ENCODE measurements at regions not wholly inside any gene's neighbourhood (a gene's known extent, or its start where the extent isn't known, plus 50 kb on each side); places are given as distances from the start of the nearest gene placed in this dataset.

DNA sequence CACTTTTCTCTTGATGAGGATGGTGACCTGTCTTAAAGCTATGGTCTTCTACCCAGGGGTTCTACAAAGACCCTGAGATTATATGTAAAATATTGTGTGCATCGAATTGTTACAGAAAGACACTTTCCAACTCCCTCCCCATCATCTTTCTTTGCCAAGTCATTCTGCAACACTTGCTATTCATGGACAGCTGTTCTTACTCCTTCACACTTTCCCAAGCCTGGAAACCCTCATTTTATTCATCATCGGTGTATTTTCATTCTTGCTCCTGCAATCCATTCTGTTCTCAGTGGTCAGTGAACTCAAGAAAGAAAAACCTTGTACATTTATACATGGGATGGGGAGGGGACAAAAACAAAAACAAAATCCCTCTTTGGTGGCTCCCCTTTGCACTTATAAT, 90.5 kb upstream of the STXBP6 start:
- Histone ChIP-seq H3K9ac (ENCODE audit: low read length) (no peak overlapping the region), H3K27me3 (ENCODE audit: insufficient read depth, low read depth, low read length) (no peaks in the 10 kb centered on the region), H3K4me2 (ENCODE audit: low read length) (no peak overlapping the region), H3K79me2 (replicated peaks; ENCODE audit: insufficient read depth, low read length) (no peaks in the 10 kb centered on the region), H3K36me3 (ENCODE audit: insufficient read depth, low read length) (no peaks in the 10 kb centered on the region), H3F3A (ENCODE audit: insufficient read depth, low read length, poor library complexity, severe bottlenecking) (no peaks in the 10 kb centered on the region), H2AFZ (ENCODE audit: low read depth, low read length) (no peak overlapping the region), H3K9me3 (ENCODE audit: low read length) (no peaks in the 10 kb centered on the region), H4K20me1 (ENCODE audit: insufficient read depth) (no peaks in the 10 kb centered on the region), H3K4me3 (ENCODE audit: low read length) (no peak overlapping the region), H3K27ac (ENCODE audit: low read length) (no peak overlapping the region), H3K9me2 (ENCODE audit: insufficient read depth, low read length) (no peaks in the 10 kb centered on the region)
- TF ChIP-seq TAF1 (IDR thresholded peaks at IDR 0.05; ENCODE audit: low read depth) = no peak
- TF ChIP-seq MXI1 (conservative IDR thresholded peaks at IDR 0.05; ENCODE audit: poor library complexity, severe bottlenecking) = no peak
- TF ChIP-seq SMC3 (conservative IDR thresholded peaks at IDR 0.05; ENCODE audit: poor library complexity) = no peak
- TF ChIP-seq EZH2 (IDR thresholded peaks at IDR 0.05; ENCODE audit: borderline replicate concordance, insufficient read depth, low read length, poor library complexity, severe bottlenecking) = no peak
- no peak for TF ChIP-seq EP300 (conservative IDR thresholded peaks at IDR 0.05; ENCODE audit: poor library complexity, severe bottlenecking)
- TF ChIP-seq, protein P1, sequence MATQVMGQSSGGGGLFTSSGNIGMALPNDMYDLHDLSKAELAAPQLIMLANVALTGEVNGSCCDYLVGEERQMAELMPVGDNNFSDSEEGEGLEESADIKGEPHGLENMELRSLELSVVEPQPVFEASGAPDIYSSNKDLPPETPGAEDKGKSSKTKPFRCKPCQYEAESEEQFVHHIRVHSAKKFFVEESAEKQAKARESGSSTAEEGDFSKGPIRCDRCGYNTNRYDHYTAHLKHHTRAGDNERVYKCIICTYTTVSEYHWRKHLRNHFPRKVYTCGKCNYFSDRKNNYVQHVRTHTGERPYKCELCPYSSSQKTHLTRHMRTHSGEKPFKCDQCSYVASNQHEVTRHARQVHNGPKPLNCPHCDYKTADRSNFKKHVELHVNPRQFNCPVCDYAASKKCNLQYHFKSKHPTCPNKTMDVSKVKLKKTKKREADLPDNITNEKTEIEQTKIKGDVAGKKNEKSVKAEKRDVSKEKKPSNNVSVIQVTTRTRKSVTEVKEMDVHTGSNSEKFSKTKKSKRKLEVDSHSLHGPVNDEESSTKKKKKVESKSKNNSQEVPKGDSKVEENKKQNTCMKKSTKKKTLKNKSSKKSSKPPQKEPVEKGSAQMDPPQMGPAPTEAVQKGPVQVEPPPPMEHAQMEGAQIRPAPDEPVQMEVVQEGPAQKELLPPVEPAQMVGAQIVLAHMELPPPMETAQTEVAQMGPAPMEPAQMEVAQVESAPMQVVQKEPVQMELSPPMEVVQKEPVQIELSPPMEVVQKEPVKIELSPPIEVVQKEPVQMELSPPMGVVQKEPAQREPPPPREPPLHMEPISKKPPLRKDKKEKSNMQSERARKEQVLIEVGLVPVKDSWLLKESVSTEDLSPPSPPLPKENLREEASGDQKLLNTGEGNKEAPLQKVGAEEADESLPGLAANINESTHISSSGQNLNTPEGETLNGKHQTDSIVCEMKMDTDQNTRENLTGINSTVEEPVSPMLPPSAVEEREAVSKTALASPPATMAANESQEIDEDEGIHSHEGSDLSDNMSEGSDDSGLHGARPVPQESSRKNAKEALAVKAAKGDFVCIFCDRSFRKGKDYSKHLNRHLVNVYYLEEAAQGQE (IDR thresholded peaks at IDR 0.05; ENCODE audit: borderline replicate concordance) = no peak
- TF ChIP-seq RAD21 (conservative IDR thresholded peaks at IDR 0.05) = no peak
- TF ChIP-seq POLR2AphosphoS5 (IDR thresholded peaks at IDR 0.05) = no peak
- TF ChIP-seq, protein P2, sequence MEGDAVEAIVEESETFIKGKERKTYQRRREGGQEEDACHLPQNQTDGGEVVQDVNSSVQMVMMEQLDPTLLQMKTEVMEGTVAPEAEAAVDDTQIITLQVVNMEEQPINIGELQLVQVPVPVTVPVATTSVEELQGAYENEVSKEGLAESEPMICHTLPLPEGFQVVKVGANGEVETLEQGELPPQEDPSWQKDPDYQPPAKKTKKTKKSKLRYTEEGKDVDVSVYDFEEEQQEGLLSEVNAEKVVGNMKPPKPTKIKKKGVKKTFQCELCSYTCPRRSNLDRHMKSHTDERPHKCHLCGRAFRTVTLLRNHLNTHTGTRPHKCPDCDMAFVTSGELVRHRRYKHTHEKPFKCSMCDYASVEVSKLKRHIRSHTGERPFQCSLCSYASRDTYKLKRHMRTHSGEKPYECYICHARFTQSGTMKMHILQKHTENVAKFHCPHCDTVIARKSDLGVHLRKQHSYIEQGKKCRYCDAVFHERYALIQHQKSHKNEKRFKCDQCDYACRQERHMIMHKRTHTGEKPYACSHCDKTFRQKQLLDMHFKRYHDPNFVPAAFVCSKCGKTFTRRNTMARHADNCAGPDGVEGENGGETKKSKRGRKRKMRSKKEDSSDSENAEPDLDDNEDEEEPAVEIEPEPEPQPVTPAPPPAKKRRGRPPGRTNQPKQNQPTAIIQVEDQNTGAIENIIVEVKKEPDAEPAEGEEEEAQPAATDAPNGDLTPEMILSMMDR (IDR thresholded peaks at IDR 0.05; ENCODE audit: poor library complexity, severe bottlenecking) = no peak

DNA sequence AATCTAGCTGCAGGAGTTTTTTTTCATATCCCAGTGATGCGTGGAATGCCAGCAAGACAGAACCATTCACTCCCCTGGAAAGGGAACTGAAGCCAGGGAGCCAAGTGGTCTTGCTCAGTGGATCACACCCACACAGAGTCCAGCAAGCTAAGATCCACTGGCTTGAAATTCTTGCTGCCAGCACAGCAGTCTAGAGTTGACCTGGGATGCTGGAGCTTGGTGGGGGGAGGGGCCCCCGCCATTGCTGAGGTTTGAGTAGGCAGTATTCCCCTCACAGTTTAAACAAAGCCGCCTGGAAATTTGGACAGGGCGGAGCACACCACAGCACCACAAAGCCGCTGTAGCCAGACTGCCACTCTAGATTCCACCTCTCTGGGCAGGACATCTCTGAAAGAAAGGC, 86.9 kb upstream of the STXBP6 start:
- Histone ChIP-seq H3K9me3 (ENCODE audit: low read length) (no peaks in the 10 kb centered on the region), H3K27ac (ENCODE audit: low read length) (no peak overlapping the region), H2AFZ (ENCODE audit: low read depth, low read length) (no peak overlapping the region), H3K27me3 (ENCODE audit: insufficient read depth, low read depth, low read length) (no peaks in the 10 kb centered on the region), H3K36me3 (ENCODE audit: insufficient read depth, low read length) (no peaks in the 10 kb centered on the region), H3K4me2 (ENCODE audit: low read length) (no peak overlapping the region), H3K4me3 (ENCODE audit: low read length) (no peak overlapping the region), H3F3A (ENCODE audit: insufficient read depth, low read length, poor library complexity, severe bottlenecking) (no peaks in the 10 kb centered on the region), H3K9ac (ENCODE audit: low read length) (no peak overlapping the region), H3K9me2 (ENCODE audit: insufficient read depth, low read length) (no peaks in the 10 kb centered on the region), H4K20me1 (ENCODE audit: insufficient read depth) (no peaks in the 10 kb centered on the region), H3K79me2 (replicated peaks; ENCODE audit: insufficient read depth, low read length) (no peaks in the 10 kb centered on the region)
- TF ChIP-seq POLR2AphosphoS5 (IDR thresholded peaks at IDR 0.05) = no peak
- TF ChIP-seq EP300 (conservative IDR thresholded peaks at IDR 0.05; ENCODE audit: poor library complexity, severe bottlenecking) = no peak
- TF ChIP-seq, protein P2 (IDR thresholded peaks at IDR 0.05; ENCODE audit: poor library complexity, severe bottlenecking) = no peak
- TF ChIP-seq, protein P1 (IDR thresholded peaks at IDR 0.05; ENCODE audit: borderline replicate concordance) = no peak
- TF ChIP-seq EZH2 (IDR thresholded peaks at IDR 0.05; ENCODE audit: borderline replicate concordance, insufficient read depth, low read length, poor library complexity, severe bottlenecking) = no peak
- TF ChIP-seq SMC3 (conservative IDR thresholded peaks at IDR 0.05; ENCODE audit: poor library complexity) = no peak
- no peak for TF ChIP-seq MXI1 (conservative IDR thresholded peaks at IDR 0.05; ENCODE audit: poor library complexity, severe bottlenecking)
- no peak for TF ChIP-seq TAF1 (IDR thresholded peaks at IDR 0.05; ENCODE audit: low read depth)
- TF ChIP-seq RAD21 (conservative IDR thresholded peaks at IDR 0.05) = no peak
